HEK293 (cell line): ENCODE measurements at regions not wholly inside any gene's neighbourhood (a gene's known extent, or its start where the extent isn't known, plus 50 kb on each side); places are given as distances from the start of the nearest gene placed in this dataset.

Experiments
- CTCF ChIA-PET: fragments of 350-600 bp; formaldehyde crosslinking; extraction: SDS; loops from one replicate; lab custom pipeline; 2021; ENCODE audit warnings: antibody characterized with exemption; lab: Yijun Ruan, JAX
- POLR2A ChIA-PET: fragments of 300-600 bp; formaldehyde crosslinking; extraction: SDS; loops from one replicate; lab custom pipeline; 2020; ENCODE audit warnings: antibody characterized with exemption, inconsistent platforms; lab: Yijun Ruan, JAX
- H3K27ac ChIP-seq: fragments of 200-500 bp; sonication (Bioruptor generic); 2 replicates; pipeline ENCODE4 v1.5.1; 2014; ENCODE audit warnings: low read depth, low read length, control low read depth, inconsistent platforms; ENCODE audit errors: extremely low read depth
- H3K36me3 ChIP-seq, 2 experiments: fragments of 200-500 bp in 1 of 2; sonication (Bioruptor generic) in 1 of 2; 1 replicate in 1 of 2; 2 replicates in 1 of 2; pipeline ENCODE4 v1.5.1; 2014 to 2017; ENCODE audit warnings: inconsistent platforms in 2 of 2, low read length in 2 of 2; ENCODE audit not compliant: control insufficient read depth in 2 of 2, insufficient read depth in 1 of 2
- H3K4me1 ChIP-seq: fragments of 200-500 bp; sonication (Bioruptor generic); 2 replicates; pipeline ENCODE4 v1.5.1; 2014; ENCODE audit warnings: mild to moderate bottlenecking, low read length, inconsistent platforms; ENCODE audit not compliant: control insufficient read depth, insufficient read depth
- H3K4me3 ChIP-seq: 2 replicates; pipeline ENCODE4 v1.5.1; 2011; ENCODE audit warnings: low read depth, mild to moderate bottlenecking, control low read depth, low read length, moderate library complexity
- H3K9me3 ChIP-seq: fragments of 200-500 bp; sonication (Bioruptor generic); 2 replicates; pipeline ENCODE4 v1.5.1; 2014; ENCODE audit warnings: low read depth, low read length, inconsistent platforms; ENCODE audit not compliant: control insufficient read depth, insufficient read depth
- KLF7 ChIP-seq: fragments of 450-650 bp; formaldehyde crosslinking; IDR thresholded peaks from 2 replicates; pipeline ENCODE4 v1.5.1; 2016; ENCODE audit warnings: missing biosample characterization, missing genetic modification characterization, borderline replicate concordance
- SETDB1 ChIP-seq: IDR thresholded peaks from one replicate; pipeline ENCODE4 v1.6.1; 2017; ENCODE audit warnings: mild to moderate bottlenecking, low read length, moderate library complexity, mixed read lengths; ENCODE audit not compliant: insufficient read length
- SP7 ChIP-seq: fragments of 450-650 bp; formaldehyde crosslinking; IDR thresholded peaks from 2 replicates; pipeline ENCODE4 v1.5.1; 2016; ENCODE audit warnings: missing biosample characterization, missing genetic modification characterization
- ZBTB20 ChIP-seq: fragments of 450-650 bp; formaldehyde crosslinking; IDR thresholded peaks from 2 replicates; pipeline ENCODE4 v1.5.1; 2016; ENCODE audit warnings: missing biosample characterization, missing genetic modification characterization
- ZBTB48 ChIP-seq: fragments of 450-650 bp; formaldehyde crosslinking; IDR thresholded peaks from 2 replicates; pipeline ENCODE4 v1.5.1; 2016; ENCODE audit warnings: missing biosample characterization, missing genetic modification characterization
- ZEB2 ChIP-seq: fragments of 450-650 bp; formaldehyde crosslinking; IDR thresholded peaks from 2 replicates; pipeline ENCODE4 v1.5.1; 2016; ENCODE audit warnings: missing biosample characterization, missing genetic modification characterization
- ZFP69B ChIP-seq: fragments of 450-650 bp; formaldehyde crosslinking; IDR thresholded peaks from 2 replicates; pipeline ENCODE4 v1.5.1; 2016; ENCODE audit warnings: missing biosample characterization, missing genetic modification characterization
- ZNF10 ChIP-seq: fragments of 450-650 bp; formaldehyde crosslinking; IDR thresholded peaks from 2 replicates; pipeline ENCODE4 v1.5.1; 2017; ENCODE audit warnings: missing biosample characterization, missing genetic modification characterization
- ZNF155 ChIP-seq: fragments of 450-650 bp; formaldehyde crosslinking; IDR thresholded peaks from 2 replicates; pipeline ENCODE4 v1.5.1; 2016; ENCODE audit warnings: missing biosample characterization, missing genetic modification characterization
- ZNF248 ChIP-seq: fragments of 450-650 bp; formaldehyde crosslinking; IDR thresholded peaks from 2 replicates; pipeline ENCODE4 v1.5.1; 2017; ENCODE audit warnings: missing biosample characterization, missing genetic modification characterization
- ZNF426 ChIP-seq: fragments of 450-650 bp; formaldehyde crosslinking; IDR thresholded peaks from 2 replicates; pipeline ENCODE4 v1.5.1; 2017; ENCODE audit warnings: missing biosample characterization, missing genetic modification characterization, mild to moderate bottlenecking, inconsistent platforms, moderate library complexity
- ZNF530 ChIP-seq: fragments of 450-650 bp; formaldehyde crosslinking; IDR thresholded peaks from 2 replicates; pipeline ENCODE4 v1.5.1; 2016; ENCODE audit warnings: low read depth, missing biosample characterization, missing genetic modification characterization
- ZNF555 ChIP-seq: fragments of 450-650 bp; formaldehyde crosslinking; conservative IDR thresholded peaks from 2 replicates; pipeline ENCODE4 v1.5.1; 2017; ENCODE audit warnings: missing biosample characterization, mild to moderate bottlenecking, missing genetic modification characterization, inconsistent platforms
- ZNF624 ChIP-seq: fragments of 450-650 bp; formaldehyde crosslinking; IDR thresholded peaks from 2 replicates; pipeline ENCODE4 v1.5.1; 2017; ENCODE audit warnings: missing biosample characterization, missing genetic modification characterization
- ZNF707 ChIP-seq: fragments of 450-650 bp; formaldehyde crosslinking; IDR thresholded peaks from 2 replicates; pipeline ENCODE4 v1.5.1; 2016; ENCODE audit warnings: missing biosample characterization, missing genetic modification characterization
- ZNF785 ChIP-seq: fragments of 450-650 bp; formaldehyde crosslinking; IDR thresholded peaks from 2 replicates; pipeline ENCODE4 v1.5.1; 2016; ENCODE audit warnings: missing biosample characterization, missing genetic modification characterization
- ZNF791 ChIP-seq: fragments of 450-650 bp; formaldehyde crosslinking; IDR thresholded peaks from 2 replicates; pipeline ENCODE4 v1.5.1; 2016; ENCODE audit warnings: missing biosample characterization, missing genetic modification characterization
- ZXDB ChIP-seq: fragments of 450-650 bp; formaldehyde crosslinking; IDR thresholded peaks from 2 replicates; pipeline ENCODE4 v1.5.1; 2016; ENCODE audit warnings: missing biosample characterization, missing genetic modification characterization
- TF ChIP-seq, protein P1 (sequence below): fragments of 450-650 bp; formaldehyde crosslinking; IDR thresholded peaks from 2 replicates; pipeline ENCODE4; 2016; ENCODE audit warnings: missing biosample characterization, missing genetic modification characterization
- TF ChIP-seq, protein P2 (sequence below): fragments of 450-650 bp; formaldehyde crosslinking; IDR thresholded peaks from 2 replicates; pipeline ENCODE4 v1.5.1; 2016; ENCODE audit warnings: missing biosample characterization, missing genetic modification characterization
- TF ChIP-seq, protein P3 (sequence below): fragments of 450-650 bp; formaldehyde crosslinking; IDR thresholded peaks from 2 replicates; pipeline ENCODE4 v1.5.1; 2016; ENCODE audit warnings: missing biosample characterization, missing genetic modification characterization
- TF ChIP-seq, protein P4 (sequence below): fragments of 450-650 bp; formaldehyde crosslinking; IDR thresholded peaks from 2 replicates; pipeline ENCODE4 v1.5.1; 2017; ENCODE audit warnings: missing biosample characterization, missing genetic modification characterization
- TF ChIP-seq, protein P5 (sequence below): IDR thresholded peaks from 2 replicates; pipeline ENCODE4 v1.6.1; 2011; ENCODE audit warnings: mild to moderate bottlenecking, low read depth, low read length, borderline replicate concordance
- TF ChIP-seq, protein P6 (sequence below): fragments of 450-650 bp; formaldehyde crosslinking; IDR thresholded peaks from 2 replicates; pipeline ENCODE4 v1.5.1; 2016; ENCODE audit warnings: missing biosample characterization, missing genetic modification characterization

DNA sequence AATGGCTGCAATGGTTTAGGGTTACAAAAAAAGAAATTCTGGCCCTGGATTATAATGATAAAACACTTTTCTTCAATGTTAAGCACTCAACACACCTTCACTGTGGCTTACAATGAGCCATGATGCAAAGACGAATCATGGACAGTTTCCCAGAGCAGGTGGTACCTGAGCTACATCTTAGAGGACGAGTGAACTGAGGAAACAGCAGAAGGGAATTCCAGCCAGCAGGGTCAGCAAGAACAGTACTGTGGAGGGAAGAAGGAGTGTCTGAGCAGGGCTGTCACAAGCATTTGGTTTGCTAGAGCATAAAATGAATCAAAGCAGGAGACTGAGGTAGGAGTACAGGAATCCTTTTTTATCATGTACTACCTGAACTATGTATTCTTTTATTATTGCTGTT lies 332.8 kb upstream of the C11orf87 start:
- TF ChIP-seq, protein P1, sequence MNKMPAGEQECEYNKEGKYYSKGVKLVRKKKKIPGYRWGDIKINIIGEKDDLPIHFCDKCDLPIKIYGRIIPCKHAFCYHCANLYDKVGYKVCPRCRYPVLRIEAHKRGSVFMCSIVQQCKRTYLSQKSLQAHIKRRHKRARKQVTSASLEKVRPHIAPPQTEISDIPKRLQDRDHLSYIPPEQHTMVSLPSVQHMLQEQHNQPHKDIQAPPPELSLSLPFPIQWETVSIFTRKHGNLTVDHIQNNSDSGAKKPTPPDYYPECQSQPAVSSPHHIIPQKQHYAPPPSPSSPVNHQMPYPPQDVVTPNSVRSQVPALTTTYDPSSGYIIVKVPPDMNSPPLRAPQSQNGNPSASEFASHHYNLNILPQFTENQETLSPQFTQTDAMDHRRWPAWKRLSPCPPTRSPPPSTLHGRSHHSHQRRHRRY (tag by site-specific recombination): no peak
- no peak for TF ChIP-seq ZNF785 (tag by site-specific recombination)
- no peak for TF ChIP-seq ZNF791
- TF ChIP-seq, protein P2, sequence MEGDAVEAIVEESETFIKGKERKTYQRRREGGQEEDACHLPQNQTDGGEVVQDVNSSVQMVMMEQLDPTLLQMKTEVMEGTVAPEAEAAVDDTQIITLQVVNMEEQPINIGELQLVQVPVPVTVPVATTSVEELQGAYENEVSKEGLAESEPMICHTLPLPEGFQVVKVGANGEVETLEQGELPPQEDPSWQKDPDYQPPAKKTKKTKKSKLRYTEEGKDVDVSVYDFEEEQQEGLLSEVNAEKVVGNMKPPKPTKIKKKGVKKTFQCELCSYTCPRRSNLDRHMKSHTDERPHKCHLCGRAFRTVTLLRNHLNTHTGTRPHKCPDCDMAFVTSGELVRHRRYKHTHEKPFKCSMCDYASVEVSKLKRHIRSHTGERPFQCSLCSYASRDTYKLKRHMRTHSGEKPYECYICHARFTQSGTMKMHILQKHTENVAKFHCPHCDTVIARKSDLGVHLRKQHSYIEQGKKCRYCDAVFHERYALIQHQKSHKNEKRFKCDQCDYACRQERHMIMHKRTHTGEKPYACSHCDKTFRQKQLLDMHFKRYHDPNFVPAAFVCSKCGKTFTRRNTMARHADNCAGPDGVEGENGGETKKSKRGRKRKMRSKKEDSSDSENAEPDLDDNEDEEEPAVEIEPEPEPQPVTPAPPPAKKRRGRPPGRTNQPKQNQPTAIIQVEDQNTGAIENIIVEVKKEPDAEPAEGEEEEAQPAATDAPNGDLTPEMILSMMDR: no peak
- TF ChIP-seq, protein P3, sequence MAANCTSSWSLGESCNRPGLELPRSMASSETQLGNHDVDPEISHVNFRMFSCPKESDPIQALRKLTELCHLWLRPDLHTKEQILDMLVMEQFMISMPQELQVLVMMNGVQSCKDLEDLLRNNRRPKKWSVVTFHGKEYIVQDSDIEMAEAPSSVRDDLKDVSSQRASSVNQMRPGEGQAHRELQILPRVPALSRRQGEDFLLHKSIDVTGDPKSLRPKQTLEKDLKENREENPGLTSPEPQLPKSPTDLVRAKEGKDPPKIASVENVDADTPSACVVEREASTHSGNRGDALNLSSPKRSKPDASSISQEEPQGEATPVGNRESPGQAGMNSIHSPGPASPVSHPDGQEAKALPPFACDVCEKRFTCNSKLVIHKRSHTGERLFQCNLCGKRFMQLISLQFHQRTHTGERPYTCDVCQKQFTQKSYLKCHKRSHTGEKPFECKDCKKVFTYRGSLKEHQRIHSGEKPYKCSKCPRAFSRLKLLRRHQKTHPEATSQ: no peak
- no peak for TF ChIP-seq ZBTB48 (tag by site-specific recombination)
- no peak for TF ChIP-seq SP7 (tag by site-specific recombination)
- no peak for TF ChIP-seq ZXDB
- TF ChIP-seq ZNF707 (tag by site-specific recombination): no peak
- TF ChIP-seq, protein P4, sequence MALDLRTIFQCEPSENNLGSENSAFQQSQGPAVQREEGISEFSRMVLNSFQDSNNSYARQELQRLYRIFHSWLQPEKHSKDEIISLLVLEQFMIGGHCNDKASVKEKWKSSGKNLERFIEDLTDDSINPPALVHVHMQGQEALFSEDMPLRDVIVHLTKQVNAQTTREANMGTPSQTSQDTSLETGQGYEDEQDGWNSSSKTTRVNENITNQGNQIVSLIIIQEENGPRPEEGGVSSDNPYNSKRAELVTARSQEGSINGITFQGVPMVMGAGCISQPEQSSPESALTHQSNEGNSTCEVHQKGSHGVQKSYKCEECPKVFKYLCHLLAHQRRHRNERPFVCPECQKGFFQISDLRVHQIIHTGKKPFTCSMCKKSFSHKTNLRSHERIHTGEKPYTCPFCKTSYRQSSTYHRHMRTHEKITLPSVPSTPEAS (tag by site-specific recombination): no peak
- TF ChIP-seq ZNF555 (tag by site-specific recombination): no peak
- no peak for TF ChIP-seq SETDB1
- TF ChIP-seq ZNF248 (tag by site-specific recombination): no peak
- TF ChIP-seq ZNF155: no peak
- TF ChIP-seq ZFP69B (tag by site-specific recombination): no peak
- no peak for TF ChIP-seq ZEB2 (tag by site-specific recombination)
- H3K4me1 ChIP-seq: no peaks in the 10 kb centered on the region
- no peak overlapping the region for H3K27ac ChIP-seq
- CTCF ChIA-PET: interaction anchor here (1.0 kb wide), 1 partner anchor 14 kb away, joined by 3 read pairs; no protein-coding TSS in a partner anchor
- H3K36me3 ChIP-seq: no peaks in the 10 kb centered on the region
- POLR2A ChIA-PET: no interaction called here
- H3K4me3 ChIP-seq: no peak overlapping the region
- no peaks in the 10 kb centered on the region for H3K9me3 ChIP-seq

DNA sequence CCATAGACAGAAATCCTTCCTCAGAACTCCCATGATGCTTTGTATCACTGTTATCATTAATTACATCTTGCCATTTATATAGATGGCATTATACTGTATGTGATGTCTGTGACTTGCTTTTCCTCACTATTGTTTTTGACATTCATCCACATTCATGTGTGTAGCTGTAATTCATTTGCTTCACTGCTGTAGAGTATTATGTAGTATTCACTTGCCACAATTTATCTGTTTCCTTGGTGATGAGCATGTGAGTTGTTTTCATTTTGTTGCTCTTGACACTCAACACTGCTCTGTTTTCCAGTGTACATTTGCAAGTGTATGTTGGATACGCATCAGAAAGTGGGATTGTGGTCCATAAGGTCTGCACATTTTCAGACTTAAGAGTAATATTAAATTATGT lies 328.6 kb upstream of the C11orf87 start:
- POLR2A ChIA-PET: no interaction called here
- TF ChIP-seq ZNF530: no peak

DNA sequence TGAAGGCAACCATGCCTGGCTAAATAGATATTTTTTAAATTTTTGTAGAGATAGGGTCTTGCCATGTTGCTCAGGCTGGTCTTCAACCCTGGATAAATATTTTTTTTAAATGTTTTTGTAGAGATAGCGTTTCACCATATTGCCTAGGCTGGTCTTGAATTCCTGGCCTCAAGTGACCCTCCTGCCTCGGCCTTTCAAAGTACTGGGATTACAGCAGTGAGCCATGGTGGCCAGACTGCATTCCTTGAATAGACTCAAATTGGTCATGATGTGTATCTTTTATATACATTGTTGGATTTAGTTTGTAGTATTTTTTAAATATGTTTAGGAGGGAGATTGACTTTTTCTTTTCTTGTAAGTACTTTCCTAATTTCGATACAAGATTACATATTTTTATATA lies 325.7 kb upstream of the C11orf87 start:
- no peaks in the 10 kb centered on the region for H3K36me3 ChIP-seq
- no peaks in the 10 kb centered on the region for H3K9me3 ChIP-seq
- ChIA-PET POLR2A (no interaction called here), CTCF (interaction anchor here (1.1 kb wide), 1 partner anchor 9 kb away, joined by 3 read pairs; no protein-coding TSS in a partner anchor)
- no peaks in the 10 kb centered on the region for H3K4me1 ChIP-seq
- no peak overlapping the region for H3K27ac ChIP-seq
- H3K4me3 ChIP-seq: no peak overlapping the region
- TF ChIP-seq ZNF624 (tag by site-specific recombination) (no peak), ZFP69B (tag by site-specific recombination) (no peak), ZNF426 (no peak), KLF7 (no peak), ZNF10 (tag by site-specific recombination) (no peak), ZBTB20 (tag by site-specific recombination) (no peak)
- TF ChIP-seq, protein P5, sequence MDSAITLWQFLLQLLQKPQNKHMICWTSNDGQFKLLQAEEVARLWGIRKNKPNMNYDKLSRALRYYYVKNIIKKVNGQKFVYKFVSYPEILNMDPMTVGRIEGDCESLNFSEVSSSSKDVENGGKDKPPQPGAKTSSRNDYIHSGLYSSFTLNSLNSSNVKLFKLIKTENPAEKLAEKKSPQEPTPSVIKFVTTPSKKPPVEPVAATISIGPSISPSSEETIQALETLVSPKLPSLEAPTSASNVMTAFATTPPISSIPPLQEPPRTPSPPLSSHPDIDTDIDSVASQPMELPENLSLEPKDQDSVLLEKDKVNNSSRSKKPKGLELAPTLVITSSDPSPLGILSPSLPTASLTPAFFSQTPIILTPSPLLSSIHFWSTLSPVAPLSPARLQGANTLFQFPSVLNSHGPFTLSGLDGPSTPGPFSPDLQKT: no peak
- TF ChIP-seq, protein P6, sequence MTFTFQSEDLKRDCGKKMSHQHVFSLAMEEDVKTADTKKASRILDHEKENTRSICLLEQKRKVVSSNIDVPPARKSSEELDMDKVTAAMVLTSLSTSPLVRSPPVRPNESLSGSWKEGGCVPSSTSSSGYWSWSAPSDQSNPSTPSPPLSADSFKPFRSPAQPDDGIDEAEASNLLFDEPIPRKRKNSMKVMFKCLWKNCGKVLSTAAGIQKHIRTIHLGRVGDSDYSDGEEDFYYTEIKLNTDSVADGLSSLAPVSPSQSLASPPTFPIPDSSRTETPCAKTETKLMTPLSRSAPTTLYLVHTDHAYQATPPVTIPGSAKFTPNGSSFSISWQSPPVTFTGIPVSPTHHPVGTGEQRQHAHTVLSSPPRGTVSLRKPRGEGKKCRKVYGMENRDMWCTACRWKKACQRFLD (tag by site-specific recombination): no peak

More for the DNA sequence above, 328.6 kb upstream of the C11orf87 start:
- Histone ChIP-seq H3K36me3 (no peaks in the 10 kb centered on the region), H3K27ac (no peak overlapping the region), H3K4me3 (no peak overlapping the region), H3K4me1 (no peaks in the 10 kb centered on the region), H3K9me3 (no peaks in the 10 kb centered on the region)
- CTCF ChIA-PET: no interaction called here
